Vagina (tissue), 2 donors: ENCODE measurements at regions not wholly inside any gene's neighbourhood (a gene's known extent, or its start where the extent isn't known, plus 50 kb on each side); places are given as distances from the start of the nearest gene placed in this dataset.

Experiments used
- DNase-seq, 2 donors: peaks; one replicate each; pipeline ENCODE4 v3.0.0-alpha.2; 2017; ENCODE audit errors: extremely low spot score in 2 of 2
- H3K27ac ChIP-seq: fragments of 200-600 bp; sonication (generic); one replicate; pipeline ENCODE4 v1.5.1; 2019
- H3K27me3 ChIP-seq: fragments of 200-600 bp; sonication (generic); one replicate; pipeline ENCODE4 v1.5.1; 2019
- H3K36me3 ChIP-seq, 2 donors: fragments of 200-600 bp; sonication (generic); one replicate each; pipeline ENCODE4 v1.5.1; 2017 to 2019
- H3K4me1 ChIP-seq: fragments of 200-600 bp; sonication (generic); one replicate; pipeline ENCODE4 v1.5.1; 2019
- H3K4me3 ChIP-seq, 2 donors: fragments of 200-600 bp; sonication (generic); 1 replicate in 1 of 2; 2 replicates in 1 of 2; pipeline ENCODE4 v1.5.1; 2016 to 2019
- H3K9me3 ChIP-seq: fragments of 200-600 bp; sonication (generic); one replicate; pipeline ENCODE4 v1.5.1; 2019
- POLR2A ChIP-seq, 2 donors: fragments of 450-650 bp; IDR thresholded peaks; one replicate each; pipeline ENCODE4 v1.6.1; 2017; ENCODE audit warnings: antibody characterized with exemption in 2 of 2, mild to moderate bottlenecking in 2 of 2, moderate library complexity in 2 of 2
- POLR2AphosphoS5 ChIP-seq, 2 donors: sonication (generic); formaldehyde crosslinking; IDR thresholded peaks; one replicate each; pipeline ENCODE4 v1.9.0; 2017; ENCODE audit warnings: antibody characterized with exemption in 2 of 2, mild to moderate bottlenecking in 2 of 2, low read depth in 1 of 2; ENCODE audit not compliant: insufficient read depth in 1 of 2
- intact Hi-C: fragments of 100-400 bp; cut with DNase I; formaldehyde crosslinking; loops from one replicate; pipeline ENCODE4 v1.15.1; 2023
- TF ChIP-seq, protein P1 (sequence below), 3 experiments: fragments of 450-650 bp in 2 of 3; fragments of 200-600 bp in 1 of 3; sonication (generic) in 1 of 3; IDR thresholded peaks; one replicate each; pipeline ENCODE4 v1.5.1; 2017 to 2019; ENCODE audit warnings: antibody characterized with exemption in 3 of 3, mild to moderate bottlenecking in 2 of 3, moderate library complexity in 2 of 3

DNA sequence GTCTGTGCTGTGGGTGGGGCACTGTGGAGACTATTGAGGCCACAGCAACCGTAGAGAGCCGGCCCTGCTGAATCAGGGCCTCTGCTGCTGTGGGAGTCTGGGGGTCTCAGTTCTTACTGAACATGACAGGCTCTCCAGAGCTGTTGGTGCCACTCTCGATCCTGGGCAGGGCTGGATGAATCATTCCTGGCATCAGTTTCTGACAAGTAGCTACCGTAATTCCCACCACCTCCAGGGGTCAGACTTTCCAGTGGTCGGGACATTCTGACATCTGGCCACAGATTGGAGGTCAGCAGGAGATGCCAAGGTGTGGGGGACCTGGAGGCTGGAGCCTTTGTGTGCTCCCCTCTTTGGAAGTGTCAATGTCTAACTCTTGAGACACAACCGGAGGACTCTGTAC lies 188.4 kb downstream of the IRX2 start:
- TF ChIP-seq, protein P1, sequence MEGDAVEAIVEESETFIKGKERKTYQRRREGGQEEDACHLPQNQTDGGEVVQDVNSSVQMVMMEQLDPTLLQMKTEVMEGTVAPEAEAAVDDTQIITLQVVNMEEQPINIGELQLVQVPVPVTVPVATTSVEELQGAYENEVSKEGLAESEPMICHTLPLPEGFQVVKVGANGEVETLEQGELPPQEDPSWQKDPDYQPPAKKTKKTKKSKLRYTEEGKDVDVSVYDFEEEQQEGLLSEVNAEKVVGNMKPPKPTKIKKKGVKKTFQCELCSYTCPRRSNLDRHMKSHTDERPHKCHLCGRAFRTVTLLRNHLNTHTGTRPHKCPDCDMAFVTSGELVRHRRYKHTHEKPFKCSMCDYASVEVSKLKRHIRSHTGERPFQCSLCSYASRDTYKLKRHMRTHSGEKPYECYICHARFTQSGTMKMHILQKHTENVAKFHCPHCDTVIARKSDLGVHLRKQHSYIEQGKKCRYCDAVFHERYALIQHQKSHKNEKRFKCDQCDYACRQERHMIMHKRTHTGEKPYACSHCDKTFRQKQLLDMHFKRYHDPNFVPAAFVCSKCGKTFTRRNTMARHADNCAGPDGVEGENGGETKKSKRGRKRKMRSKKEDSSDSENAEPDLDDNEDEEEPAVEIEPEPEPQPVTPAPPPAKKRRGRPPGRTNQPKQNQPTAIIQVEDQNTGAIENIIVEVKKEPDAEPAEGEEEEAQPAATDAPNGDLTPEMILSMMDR (IDR thresholded peaks at IDR 0.05): no peak
- TF ChIP-seq POLR2A (IDR thresholded peaks at IDR 0.05) (no peak), POLR2AphosphoS5 (IDR thresholded peaks at IDR 0.05; ENCODE audit: insufficient read depth in 1 of 2, low read depth in 1 of 2) (no peak)
- Histone ChIP-seq H3K4me1 (no peaks in the 10 kb centered on the region), H3K27me3 (no peaks in the 10 kb centered on the region), H3K9me3 (no peaks in the 10 kb centered on the region), H3K36me3 (no peaks in the 10 kb centered on the region), H3K4me3 (no peak overlapping the region), H3K27ac (no peak overlapping the region)
- peak in 1 of 2 donors; percentile 56 for DNase-seq
- intact Hi-C loops: no loop called here

DNA sequence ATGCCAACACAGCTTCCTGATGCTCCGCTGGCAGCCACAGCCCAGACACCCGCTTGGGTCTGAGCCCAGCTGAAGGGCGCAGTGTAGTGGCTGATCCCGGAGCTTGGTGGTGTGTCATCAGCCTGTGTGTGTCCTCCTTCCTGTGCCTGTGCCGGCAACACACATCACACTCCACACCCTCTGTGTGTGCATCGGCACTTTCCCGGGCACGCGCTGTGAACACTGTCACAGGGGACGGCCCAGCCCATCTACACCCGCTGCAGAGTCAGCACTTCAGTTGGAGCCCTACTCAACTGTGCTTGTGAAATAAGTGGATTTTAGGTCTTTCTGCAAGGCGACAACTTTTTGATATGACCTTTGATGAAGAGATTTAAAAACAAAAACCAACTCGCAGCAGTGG lies 189.4 kb downstream of the IRX2 start:
- TF ChIP-seq POLR2AphosphoS5 (IDR thresholded peaks at IDR 0.05; ENCODE audit: insufficient read depth in 1 of 2, low read depth in 1 of 2): no peak
- TF ChIP-seq, protein P1 (IDR thresholded peaks at IDR 0.05): no peak
- TF ChIP-seq POLR2A (IDR thresholded peaks at IDR 0.05): no peak
- Histone ChIP-seq H3K27me3 (no peaks in the 10 kb centered on the region), H3K4me1 (no peaks in the 10 kb centered on the region), H3K27ac (no peak overlapping the region), H3K9me3 (no peaks in the 10 kb centered on the region), H3K4me3 (no peak overlapping the region), H3K36me3 (no peaks in the 10 kb centered on the region)
- intact Hi-C loops: no loop called here
- DNase-seq: peak in 1 of 2 donors; percentile 60

DNA sequence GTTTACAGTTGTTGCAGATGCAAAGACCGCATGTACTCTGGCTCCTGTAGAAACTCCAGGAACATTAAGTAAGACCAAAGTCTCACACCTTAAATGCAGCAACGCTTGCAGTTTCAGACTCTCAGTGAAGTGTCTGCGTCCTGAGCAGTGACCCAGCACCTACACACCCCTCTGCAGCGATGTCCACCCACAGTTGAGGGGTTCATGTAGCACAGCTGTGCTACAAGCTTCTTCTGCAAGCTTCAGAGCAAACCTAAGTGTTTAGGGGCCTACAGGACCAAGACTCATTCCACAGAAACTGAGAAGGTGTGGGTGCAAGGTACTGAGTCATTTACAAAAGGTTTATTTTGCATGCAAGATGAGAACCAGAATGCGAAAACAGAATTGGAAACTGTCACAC lies 191.0 kb downstream of the IRX2 start:
- TF ChIP-seq, protein P1 (IDR thresholded peaks at IDR 0.05): no peak
- TF ChIP-seq POLR2AphosphoS5 (IDR thresholded peaks at IDR 0.05; ENCODE audit: insufficient read depth in 1 of 2, low read depth in 1 of 2): no peak
- TF ChIP-seq POLR2A (IDR thresholded peaks at IDR 0.05): no peak
- Histone ChIP-seq H3K4me3 (no peak overlapping the region), H3K4me1 (no peaks in the 10 kb centered on the region), H3K9me3 (no peaks in the 10 kb centered on the region), H3K27me3 (no peaks in the 10 kb centered on the region), H3K27ac (no peak overlapping the region), H3K36me3 (no peaks in the 10 kb centered on the region)
- DNase-seq: peak in 1 of 2 donors; percentile 16
- intact Hi-C loops: no loop called here

DNA sequence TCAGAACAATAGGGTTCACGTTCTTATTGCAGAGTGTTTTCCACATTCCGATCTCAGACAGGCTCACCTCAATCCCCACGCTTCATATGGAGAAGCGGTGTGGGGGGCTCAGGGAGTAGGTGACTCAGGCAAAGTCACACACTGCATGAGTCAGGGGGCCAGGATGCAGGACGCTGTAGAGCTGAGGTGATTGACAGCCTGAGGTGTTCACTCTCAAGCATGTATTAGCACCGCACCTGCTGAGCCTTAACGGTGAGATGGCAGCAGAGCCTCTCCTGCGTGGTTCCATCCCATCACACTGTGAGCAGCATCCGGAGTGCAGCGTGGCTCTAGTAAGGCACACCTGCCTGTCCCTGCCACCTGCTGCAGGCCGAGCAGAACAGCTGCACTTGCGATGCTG lies 194.0 kb downstream of the IRX2 start:
- no peaks in the 10 kb centered on the region for H3K27me3 ChIP-seq
- no peak overlapping the region for H3K27ac ChIP-seq
- H3K9me3 ChIP-seq: no peaks in the 10 kb centered on the region
- peak in 1 of 2 donors; percentile 54 for DNase-seq
- TF ChIP-seq POLR2A (IDR thresholded peaks at IDR 0.05): no peak
- TF ChIP-seq, protein P1 (IDR thresholded peaks at IDR 0.05): no peak
- TF ChIP-seq POLR2AphosphoS5 (IDR thresholded peaks at IDR 0.05; ENCODE audit: insufficient read depth in 1 of 2, low read depth in 1 of 2): no peak
- H3K4me1 ChIP-seq: no peaks in the 10 kb centered on the region
- no peaks in the 10 kb centered on the region for H3K36me3 ChIP-seq
- intact Hi-C loops: no loop called here
- H3K4me3 ChIP-seq: no peak overlapping the region

DNA sequence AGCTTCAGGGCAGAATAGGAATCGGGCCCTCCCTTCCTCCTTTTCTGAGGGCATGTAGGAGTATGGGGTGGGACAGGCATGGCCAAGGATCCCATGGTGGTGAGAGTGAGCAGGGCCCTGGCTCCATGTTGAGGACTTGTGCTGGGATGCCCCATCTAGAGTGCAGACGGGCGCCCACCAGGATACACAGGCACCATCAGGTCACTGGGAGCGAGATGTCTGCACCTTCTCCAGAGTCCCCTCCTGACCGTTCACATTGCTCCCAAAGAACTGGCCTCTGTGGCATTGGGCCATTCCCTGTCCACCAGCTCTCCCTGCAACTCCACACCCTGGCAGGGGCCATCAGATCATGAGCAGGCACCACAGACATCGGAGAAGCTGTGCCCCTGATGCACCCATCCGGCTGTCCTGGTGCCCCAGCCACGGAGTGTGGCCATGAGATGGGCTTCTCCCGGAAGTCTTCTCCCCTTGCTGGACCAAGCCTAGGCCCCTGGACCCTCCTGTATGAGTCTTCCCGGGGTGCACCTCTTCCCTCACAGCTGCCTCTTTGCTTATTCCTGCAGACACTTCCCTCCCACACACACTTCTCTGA lies 195.0 kb downstream of the IRX2 start:
- peak in 1 of 2 donors; percentile 42 for DNase-seq
- no peaks in the 10 kb centered on the region for H3K4me1 ChIP-seq
- H3K27me3 ChIP-seq: no peaks in the 10 kb centered on the region
- TF ChIP-seq POLR2AphosphoS5 (IDR thresholded peaks at IDR 0.05; ENCODE audit: insufficient read depth in 1 of 2, low read depth in 1 of 2) (no peak), POLR2A (IDR thresholded peaks at IDR 0.05) (no peak)
- TF ChIP-seq, protein P1 (IDR thresholded peaks at IDR 0.05): no peak
- no peak overlapping the region for H3K27ac ChIP-seq
- no peak overlapping the region for H3K4me3 ChIP-seq
- no peaks in the 10 kb centered on the region for H3K9me3 ChIP-seq
- no peaks in the 10 kb centered on the region for H3K36me3 ChIP-seq
- intact Hi-C loops: no loop called here
